ENCODE measurements at regions not wholly inside any gene's neighbourhood (a gene's known extent, or its start where the extent isn't known, plus 50 kb on each side); places are given as distances from the start of the nearest gene placed in this dataset.

DNA sequence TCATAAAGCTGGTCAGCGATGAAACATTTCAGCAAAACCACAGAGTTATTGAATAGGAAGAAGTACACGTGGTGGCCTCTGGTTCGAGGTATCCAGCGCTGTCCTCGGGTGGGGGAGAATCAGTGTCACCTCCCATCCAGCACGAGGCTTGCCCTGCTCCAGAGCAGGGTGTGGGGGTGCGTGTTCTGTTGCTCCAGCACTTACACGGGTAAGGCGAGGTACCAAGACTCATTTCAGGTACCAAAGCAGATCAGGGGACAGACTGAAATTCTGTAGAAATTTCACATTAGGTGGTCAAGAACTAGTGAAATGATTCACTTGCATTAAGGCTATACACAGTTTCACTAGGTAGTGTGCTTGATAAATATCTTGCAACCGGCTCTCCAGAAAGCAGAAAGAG is 164.2 kb upstream of the SOX1 start:
- no peak for DNase-seq (ENCODE audit: low read depth)
- H3K4me3 ChIP-seq (ENCODE audit: low read depth, low read length): no peak overlapping the region
- in situ Hi-C loops (cut with HindIII; ENCODE audit: low sequenced_read_pairs): no loop called here
- no peak for TF ChIP-seq CTCF (IDR thresholded peaks at IDR 0.05; ENCODE audit: low read depth, low read length, missing control alignments)

GRCh38 chr13:111903143-111903542 is 163.8 kb upstream of the SOX1 start:
- no peak for DNase-seq (ENCODE audit: low read depth)
- in situ Hi-C loops (cut with HindIII; ENCODE audit: low sequenced_read_pairs): no loop called here
- no peak for TF ChIP-seq CTCF (IDR thresholded peaks at IDR 0.05; ENCODE audit: low read depth, low read length, missing control alignments)
- no peak overlapping the region for H3K4me3 ChIP-seq (ENCODE audit: low read depth, low read length)

- no peak overlapping the region for H3K4me3 ChIP-seq (ENCODE audit: low read depth, low read length)
- in situ Hi-C loops (cut with HindIII; ENCODE audit: low sequenced_read_pairs): no loop called here
- no peak for DNase-seq (ENCODE audit: low read depth)
- no peak for TF ChIP-seq CTCF (IDR thresholded peaks at IDR 0.05; ENCODE audit: low read depth, low read length, missing control alignments)
Observed at GRCh38 chr13:111904166-111904565, 162.8 kb upstream of the SOX1 start.

DNA sequence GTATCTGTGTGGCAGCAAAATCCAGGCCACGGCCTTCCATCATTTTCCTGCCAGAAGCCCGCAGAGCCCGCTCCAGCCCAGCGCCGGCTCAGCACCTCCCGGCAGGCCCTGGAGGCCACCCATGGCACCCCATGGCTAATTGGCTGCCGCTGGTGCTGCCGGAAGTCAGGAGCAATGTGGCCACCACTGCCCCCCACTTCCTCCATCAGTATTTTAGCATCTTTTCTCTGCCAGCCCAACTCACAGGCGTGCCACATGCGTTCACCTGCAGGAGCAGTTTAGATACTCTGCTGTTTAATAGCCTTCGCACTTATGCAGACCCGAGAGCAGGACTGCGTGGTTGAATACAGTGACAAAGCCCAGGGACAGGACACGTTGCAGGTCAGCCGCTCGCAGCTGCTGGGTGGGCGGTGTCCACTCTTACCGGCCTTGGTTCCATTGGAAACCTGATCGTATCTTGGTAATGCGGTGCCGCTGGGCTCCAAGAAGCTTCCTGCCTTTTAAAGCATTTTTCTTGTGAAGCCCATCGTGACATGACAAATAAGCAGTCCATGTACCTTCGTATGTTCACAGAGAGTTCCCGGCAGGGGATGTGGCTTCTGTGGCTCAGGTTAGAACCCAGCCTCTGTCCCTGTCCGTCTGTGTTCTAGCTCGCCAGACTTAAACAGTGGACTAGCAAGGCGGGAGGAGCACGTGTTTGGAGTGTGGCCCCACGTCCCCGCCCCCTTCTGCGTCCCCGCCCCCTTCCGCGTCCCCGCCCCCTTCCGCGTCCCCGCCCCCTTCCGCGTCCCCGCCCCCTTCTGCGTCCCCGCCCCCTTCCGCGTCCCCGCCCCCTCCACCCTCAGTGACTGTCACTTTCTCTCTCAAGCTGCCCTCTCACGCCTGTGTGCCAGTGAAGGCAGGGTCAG is 162.0 kb upstream of the SOX1 start:
- TF ChIP-seq CTCF (IDR thresholded peaks at IDR 0.05; ENCODE audit: low read depth, low read length, missing control alignments): no peak
- in situ Hi-C loops (cut with HindIII; ENCODE audit: low sequenced_read_pairs): no loop called here
- no peak overlapping the region for H3K4me3 ChIP-seq (ENCODE audit: low read depth, low read length)
- no peak for DNase-seq (ENCODE audit: low read depth)

- in situ Hi-C loops (cut with HindIII; ENCODE audit: low sequenced_read_pairs): no loop called here
- DNase-seq (ENCODE audit: low read depth): no peak
- TF ChIP-seq CTCF (IDR thresholded peaks at IDR 0.05; ENCODE audit: low read depth, low read length, missing control alignments): no peak
- no peak overlapping the region for H3K4me3 ChIP-seq (ENCODE audit: low read depth, low read length)
Observed at GRCh38 chr13:111905609-111905945, 161.4 kb upstream of the SOX1 start.

DNA sequence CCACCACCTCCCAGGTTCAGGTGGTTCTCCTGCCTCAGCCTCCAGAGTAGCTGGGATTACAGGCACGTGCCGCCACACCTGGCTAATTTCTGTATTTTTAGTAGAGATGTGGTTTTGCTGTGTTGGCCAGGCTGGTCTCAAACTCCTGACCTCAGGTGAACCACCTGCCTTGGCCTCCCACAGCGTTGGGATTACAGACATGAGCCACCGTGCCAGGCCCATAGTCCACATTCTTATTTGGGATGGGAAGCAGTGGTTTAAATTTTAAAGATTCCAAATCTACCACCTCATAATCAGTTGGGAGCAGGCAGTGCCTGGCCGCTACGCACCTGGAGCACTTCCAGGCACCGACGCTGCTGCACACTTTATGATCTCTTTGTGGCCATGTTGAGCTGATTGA is 160.6 kb upstream of the SOX1 start:
- no peak for TF ChIP-seq CTCF (IDR thresholded peaks at IDR 0.05; ENCODE audit: low read depth, low read length, missing control alignments)
- DNase-seq (ENCODE audit: low read depth): no peak
- no peak overlapping the region for H3K4me3 ChIP-seq (ENCODE audit: low read depth, low read length)
- in situ Hi-C loops (cut with HindIII; ENCODE audit: low sequenced_read_pairs): no loop called here

Data from astrocyte of the cerebellum (primary cell).